GM18520 (cell line): ENCODE measurements at regions not wholly inside any gene's neighbourhood (a gene's known extent, or its start where the extent isn't known, plus 50 kb on each side); places are given as distances from the start of the nearest gene placed in this dataset.

Experiments used
- ATAC-seq: cut with Tn5 transposase; IDR thresholded peaks from one replicate; pipeline ENCODE4 v1.9.1; 2021; ENCODE audit not compliant: unreplicated experiment

DNA sequence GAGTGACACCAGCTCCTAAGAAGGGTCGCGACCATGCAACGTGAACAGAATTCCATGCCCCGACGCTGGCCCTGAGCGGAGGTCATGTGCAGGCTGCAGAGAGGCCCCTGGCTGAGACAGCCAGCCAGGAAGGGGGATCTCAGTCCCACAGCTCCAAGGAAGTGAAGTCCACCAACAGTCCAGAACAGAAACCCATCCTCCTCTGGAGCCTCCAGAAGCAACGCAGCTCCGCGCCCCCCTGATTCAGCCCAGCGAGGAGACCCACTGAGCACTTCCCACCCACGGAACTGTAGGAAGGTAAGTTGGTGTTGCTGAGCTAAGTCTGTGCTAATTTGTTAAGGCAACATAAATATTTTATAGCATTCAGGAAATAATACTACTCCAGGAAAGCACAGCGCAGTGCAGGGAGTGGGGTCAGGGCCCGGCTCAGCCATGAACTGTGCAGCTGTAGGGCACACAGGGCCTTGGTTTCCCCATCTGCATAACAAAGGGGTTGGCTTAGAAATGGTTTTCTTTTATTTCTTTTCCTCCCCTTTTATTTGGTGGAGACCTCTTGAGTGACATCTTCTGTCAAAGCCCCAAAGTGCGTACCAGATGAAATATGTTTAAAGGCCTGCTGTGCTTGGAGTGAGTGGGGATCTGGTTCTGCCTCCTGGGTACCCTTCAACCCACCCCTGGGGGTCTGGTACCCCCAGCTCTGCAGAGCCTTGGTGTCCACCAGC is 241.1 kb upstream of the PMEPA1 start:
- no peak for ATAC-seq

- no peak for ATAC-seq
Observed at GRCh38 chr20:57948180-57948955, 238.6 kb upstream of the PMEPA1 start.

- ATAC-seq, result no peak
Observed at GRCh38 chr20:57947421-57948179, 237.8 kb upstream of the PMEPA1 start.

DNA sequence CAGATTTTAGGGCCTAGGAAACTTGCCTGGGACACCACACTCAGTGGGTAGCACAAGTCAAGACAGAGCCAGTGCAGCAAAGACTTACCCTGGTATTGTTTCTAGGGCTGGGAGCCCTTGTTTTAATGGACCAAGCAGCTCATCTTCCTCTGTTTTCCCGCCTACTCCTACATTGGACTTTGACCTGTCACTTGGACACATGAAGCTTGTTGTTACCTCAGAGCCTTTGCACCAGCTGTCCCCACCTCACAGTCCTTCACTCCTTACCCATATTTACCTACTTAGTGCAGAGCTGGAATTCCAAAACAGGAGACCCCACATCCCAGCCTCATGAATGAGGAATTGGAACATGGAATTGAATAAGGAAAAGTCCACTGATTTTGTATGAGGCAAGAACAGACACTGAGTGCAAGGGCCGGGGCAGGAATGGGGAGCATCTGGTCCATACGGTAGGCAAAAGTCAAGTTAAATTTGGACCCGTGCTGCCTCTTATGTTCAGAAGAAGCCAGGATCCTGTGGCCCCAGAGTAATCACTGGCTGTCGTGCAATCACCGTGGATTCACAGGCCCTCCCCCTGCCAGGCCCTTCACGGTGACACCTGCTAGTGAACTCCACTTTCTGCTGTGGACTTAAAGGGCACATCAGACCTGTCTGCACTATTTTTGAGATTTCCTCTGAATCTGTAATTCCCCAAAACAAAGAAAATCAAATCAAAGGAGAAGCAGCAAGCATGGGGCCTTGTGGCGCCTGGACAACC is 236.9 kb upstream of the PMEPA1 start:
- no peak for ATAC-seq

DNA sequence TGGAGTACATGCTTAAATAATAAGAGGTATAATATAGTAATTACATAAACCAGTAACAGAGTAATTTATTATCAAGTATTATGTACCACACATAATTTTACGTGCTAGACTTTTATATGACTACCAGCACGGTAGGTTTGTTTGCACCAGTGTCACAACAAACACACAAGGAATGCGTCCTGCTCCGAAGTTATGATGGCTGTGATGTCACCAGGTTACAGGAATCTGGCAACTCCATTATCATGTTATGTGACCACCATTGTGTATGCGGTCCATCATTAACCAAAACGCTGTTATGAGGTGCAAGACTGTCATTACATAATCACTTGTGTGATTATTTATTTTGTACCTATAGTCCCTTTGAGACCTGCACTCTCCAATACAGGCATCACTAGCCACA is 235.2 kb upstream of the PMEPA1 start:
- no peak for ATAC-seq

DNA sequence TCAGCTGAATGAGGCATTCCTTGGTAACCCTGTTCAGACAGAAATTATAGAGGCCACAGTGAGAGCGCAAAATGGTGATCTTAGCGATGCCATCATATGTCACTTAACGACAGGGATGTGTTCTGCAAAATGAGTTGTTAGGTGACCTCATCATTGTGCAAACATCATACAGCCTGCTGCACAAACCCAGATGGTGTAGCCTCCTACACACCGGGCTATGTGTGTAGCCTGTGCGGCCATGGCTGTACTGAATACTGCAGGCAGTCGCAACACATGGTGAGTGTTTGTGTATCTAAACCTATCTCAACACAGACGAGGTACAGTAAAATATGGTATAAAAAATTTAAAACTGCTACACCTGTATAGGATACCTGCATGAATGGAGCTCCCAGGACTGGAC is 234.1 kb upstream of the PMEPA1 start:
- no peak for ATAC-seq

- ATAC-seq, result no peak
Observed at GRCh38 chr20:57943291-57943690, 233.5 kb upstream of the PMEPA1 start.

DNA sequence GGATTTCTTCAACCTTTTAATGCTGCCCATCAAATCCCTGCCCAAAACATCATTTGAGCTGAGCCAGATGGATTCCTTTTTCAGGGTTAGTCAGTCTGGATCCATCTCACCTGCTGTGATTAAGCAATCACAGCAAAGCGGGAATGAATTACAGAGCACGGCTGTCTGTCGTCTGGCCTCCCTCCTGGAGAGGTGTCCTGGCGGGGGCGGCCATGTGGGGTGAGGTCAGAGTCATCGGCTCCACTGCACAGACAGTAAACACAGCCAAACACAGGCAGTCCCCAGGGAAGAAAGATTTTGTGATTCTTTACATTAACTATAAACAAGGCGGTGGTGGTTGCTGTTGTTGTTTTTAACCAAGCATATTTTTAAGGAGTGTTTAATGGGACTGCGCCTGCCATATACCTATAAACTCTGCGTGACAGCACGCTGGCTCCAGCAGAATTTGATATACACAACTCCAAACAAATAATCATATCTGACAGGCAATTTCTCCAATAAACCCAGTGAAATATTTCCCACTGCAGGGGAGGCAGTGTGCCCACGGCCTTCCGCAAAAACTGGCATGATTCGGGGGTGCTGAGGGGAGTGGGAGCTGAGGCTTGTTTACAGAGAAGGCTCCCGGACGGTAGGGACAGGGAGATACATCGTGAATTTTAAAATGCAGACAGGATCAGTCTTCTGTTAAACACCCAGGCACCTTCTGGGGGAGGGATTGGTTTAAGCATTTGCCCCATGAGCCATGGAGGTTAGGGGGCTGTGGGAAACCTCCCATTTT is 232.0 kb upstream of the PMEPA1 start:
- ATAC-seq, result no peak

GRCh38 chr20:57940868-57941522 is 231.2 kb upstream of the PMEPA1 start:
- ATAC-seq, result no peak

- no peak for ATAC-seq
Observed at GRCh38 chr20:57940376-57940775, 230.6 kb upstream of the PMEPA1 start.

DNA sequence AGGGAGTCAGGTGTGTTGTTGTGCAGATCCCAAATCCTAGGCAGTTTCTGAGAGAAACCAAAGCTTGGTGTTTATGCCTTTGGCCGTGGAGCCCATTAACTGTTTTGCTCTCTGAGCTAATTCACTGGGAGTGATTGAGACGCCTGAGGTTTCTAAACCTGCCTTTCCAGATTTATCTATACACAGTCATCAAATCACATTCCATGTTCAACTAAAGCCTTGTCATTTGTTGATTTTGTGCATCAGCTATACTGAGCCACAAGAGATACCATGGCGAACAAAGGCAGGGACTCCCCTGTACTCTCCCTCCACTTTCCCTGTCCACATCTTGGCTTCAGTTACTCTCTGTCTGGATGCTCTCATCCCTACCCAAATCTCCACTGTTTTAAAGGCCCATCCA is 229.7 kb upstream of the PMEPA1 start:
- ATAC-seq, result no peak

GRCh38 chr20:57938158-57939108 is 228.6 kb upstream of the PMEPA1 start:
- ATAC-seq, result no peak

DNA sequence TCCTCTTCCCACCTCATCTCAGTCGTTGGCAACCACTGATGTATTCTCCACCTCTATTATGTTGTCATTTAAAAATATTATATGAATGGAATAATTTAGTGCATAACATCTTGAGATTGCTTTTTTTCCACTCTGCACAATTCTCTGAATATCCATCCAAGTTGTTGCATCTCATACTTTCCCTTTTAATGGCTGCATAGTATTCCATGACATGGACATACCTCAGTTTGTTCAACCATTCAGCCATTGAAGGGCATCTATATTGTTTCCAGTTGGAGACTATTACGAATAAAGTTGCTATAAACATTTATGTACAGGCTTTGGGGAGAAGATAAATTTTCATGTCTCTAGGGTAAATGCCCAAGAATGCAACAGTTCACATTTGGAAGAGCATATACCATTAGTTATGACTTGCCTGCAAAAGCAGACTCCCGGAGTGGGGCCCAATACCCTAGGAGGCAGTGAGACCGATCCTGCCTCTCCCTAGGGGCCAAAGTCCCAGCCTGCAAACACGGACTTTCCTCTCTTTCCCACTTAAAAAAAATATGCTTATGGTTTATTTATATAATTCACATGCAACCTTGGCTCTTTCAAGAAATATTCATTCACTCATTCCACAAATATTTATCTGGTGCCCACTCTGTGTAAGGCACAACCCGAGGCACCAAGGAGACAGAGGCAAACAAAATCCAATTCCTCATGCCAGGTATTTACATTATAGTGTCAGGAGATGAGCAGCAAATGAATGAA is 227.0 kb upstream of the PMEPA1 start:
- no peak for ATAC-seq

- ATAC-seq, result no peak
Observed at GRCh38 chr20:57934913-57935312, 225.1 kb upstream of the PMEPA1 start.

DNA sequence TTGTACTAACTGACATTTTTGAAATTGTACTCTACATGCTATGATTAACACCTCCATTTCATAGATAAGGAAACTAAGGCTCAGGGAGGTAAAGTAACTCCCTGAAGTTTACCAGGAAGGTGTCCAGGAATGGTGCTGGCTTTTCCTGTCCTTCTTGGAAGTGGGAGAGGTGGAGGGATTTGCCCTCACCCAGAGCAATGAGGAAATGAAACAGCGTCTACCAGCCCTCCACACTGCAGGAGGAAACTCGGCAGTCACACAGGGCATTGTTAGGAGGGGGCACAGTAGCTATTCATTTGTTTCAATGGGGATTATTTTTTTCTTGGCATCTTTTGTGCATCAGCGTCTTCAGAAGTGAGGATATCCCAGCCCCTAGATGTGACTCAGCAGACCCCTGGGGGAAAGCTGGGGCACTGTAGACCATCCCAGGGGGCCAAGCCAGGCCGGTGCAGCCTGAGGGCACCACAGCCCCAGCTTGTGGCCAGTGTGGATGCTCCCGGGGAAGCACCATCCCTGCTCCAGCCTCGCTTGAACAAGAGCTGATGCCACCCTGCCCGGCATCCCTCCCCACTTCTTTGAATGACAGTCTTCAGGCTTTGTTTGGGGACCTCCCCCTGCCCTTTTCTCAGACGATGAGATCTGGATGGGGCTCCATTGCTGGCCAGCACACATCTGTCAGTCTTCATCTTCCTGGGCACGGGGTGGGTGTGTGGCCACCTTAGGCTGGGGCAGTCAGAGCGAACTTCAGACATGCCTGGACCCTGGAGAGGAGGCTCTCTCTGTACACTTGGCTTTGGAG is 224.4 kb upstream of the PMEPA1 start:
- no peak for ATAC-seq

DNA sequence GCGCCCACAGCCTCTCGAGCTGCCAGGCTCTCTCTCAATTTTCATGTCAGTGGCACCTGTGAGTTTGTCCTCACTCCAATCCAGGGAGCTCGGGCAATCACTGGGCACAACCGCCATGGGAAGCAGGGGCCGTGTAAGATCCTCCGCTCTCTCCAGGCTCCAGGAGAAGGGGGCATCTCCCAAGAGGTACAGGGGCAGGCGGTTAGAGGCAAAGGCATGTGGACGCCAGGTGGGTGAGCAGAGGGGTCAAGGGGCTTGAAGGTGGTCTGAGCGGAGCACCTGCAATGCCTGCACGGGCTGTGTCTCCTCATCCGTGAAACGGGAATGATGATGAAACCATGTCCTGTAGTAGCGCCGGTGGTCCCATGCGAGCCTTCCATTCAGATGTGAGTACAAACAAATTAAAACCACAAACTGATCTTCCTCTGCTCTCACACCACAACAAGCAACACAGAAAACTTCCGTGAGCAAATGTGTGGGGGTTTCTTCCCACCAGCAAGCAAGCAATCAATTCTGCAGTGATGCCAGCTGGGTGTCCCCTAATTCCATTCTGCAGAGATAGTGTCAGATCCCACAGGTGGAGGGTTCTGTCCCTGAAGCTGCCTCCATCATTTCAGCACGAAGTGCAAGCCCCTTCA is 222.5 kb upstream of the PMEPA1 start:
- no peak for ATAC-seq

- no peak for ATAC-seq
Observed at GRCh38 chr20:57930351-57930750, 220.5 kb upstream of the PMEPA1 start.
